RWPE1 (cell line): ENCODE measurements at regions not wholly inside any gene's neighbourhood (a gene's known extent, or its start where the extent isn't known, plus 50 kb on each side); places are given as distances from the start of the nearest gene placed in this dataset.

Source experiments
- CTCF ChIA-PET: fragments of 350-600 bp; sonication (Branson Sonifier 250); formaldehyde crosslinking; extraction: SDS; loops from one replicate; lab custom pipeline; 2021; lab: Yijun Ruan, JAX
- POLR2A ChIA-PET: fragments of 400-600 bp; formaldehyde crosslinking; extraction: SDS; loops from one replicate; lab custom pipeline; 2020; ENCODE audit warnings: antibody characterized with exemption; ENCODE audit not compliant: low non-redundant PET; lab: Yijun Ruan, JAX
- DNase-seq: peaks from one replicate; pipeline ENCODE4 v3.0.0; 2012; ENCODE audit warnings: low spot score
- H3K27ac ChIP-seq: fragments of 450-650 bp; 2 replicates; pipeline ENCODE4 v1.5.1; 2017
- TF ChIP-seq, protein P1 (sequence below): fragments of 450-650 bp; conservative IDR thresholded peaks from 2 replicates; pipeline ENCODE4 v1.5.1; 2017; ENCODE audit warnings: low read depth, mild to moderate bottlenecking

DNA sequence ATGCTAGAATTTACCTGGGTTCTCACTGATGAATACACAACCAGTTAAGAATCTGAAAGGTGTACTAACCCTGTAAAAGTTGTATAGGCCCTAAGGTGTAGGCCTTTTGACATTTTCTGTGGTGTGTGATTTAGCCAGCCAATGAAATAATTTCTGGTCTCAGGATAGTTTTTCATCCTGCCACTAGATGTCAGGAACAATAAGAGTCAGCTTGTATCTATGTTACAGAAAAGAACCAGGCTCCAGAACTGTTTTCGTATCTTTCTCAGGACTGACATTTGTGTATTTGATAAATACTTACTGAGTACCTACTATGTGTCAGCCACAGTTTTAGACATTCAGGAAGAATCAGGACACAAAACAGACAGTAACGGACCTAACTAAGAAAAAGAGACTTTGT, 673.6 kb upstream of the TENM3 start:
- TF ChIP-seq, protein P1, sequence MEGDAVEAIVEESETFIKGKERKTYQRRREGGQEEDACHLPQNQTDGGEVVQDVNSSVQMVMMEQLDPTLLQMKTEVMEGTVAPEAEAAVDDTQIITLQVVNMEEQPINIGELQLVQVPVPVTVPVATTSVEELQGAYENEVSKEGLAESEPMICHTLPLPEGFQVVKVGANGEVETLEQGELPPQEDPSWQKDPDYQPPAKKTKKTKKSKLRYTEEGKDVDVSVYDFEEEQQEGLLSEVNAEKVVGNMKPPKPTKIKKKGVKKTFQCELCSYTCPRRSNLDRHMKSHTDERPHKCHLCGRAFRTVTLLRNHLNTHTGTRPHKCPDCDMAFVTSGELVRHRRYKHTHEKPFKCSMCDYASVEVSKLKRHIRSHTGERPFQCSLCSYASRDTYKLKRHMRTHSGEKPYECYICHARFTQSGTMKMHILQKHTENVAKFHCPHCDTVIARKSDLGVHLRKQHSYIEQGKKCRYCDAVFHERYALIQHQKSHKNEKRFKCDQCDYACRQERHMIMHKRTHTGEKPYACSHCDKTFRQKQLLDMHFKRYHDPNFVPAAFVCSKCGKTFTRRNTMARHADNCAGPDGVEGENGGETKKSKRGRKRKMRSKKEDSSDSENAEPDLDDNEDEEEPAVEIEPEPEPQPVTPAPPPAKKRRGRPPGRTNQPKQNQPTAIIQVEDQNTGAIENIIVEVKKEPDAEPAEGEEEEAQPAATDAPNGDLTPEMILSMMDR = peak; percentile 61
- CTCF ChIA-PET = interaction anchor here (0.6 kb wide), 2 partner anchors 778 to 1010 kb away, joined by 3 read pairs; no protein-coding TSS in a partner anchor
- no peak overlapping the region for H3K27ac ChIP-seq
- peak; percentile 68 for DNase-seq
- POLR2A ChIA-PET = no interaction called here

DNA sequence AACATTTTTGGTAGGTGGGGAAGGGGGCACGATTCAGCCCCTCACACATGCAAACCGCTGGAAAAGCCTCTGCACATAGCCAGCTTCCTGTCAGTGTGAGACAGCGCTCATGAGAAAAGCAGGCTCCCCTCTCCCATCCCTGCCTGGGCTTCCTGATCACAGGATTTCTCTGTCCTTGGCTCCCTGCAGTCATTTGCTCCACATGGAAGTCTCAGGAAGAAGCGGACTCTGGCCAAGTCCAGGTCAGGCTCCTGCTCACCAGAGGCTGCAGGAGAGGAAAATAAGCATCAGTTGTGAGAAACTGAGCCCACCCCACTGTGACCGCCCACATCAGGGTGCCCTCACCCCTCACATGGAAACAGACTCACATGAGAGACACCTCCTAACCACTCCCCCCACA, 664.3 kb upstream of the TENM3 start:
- no peak overlapping the region for H3K27ac ChIP-seq
- DNase-seq = no peak
- ChIA-PET POLR2A (no interaction called here), CTCF (no interaction called here)
- TF ChIP-seq, protein P1 = no peak

DNA sequence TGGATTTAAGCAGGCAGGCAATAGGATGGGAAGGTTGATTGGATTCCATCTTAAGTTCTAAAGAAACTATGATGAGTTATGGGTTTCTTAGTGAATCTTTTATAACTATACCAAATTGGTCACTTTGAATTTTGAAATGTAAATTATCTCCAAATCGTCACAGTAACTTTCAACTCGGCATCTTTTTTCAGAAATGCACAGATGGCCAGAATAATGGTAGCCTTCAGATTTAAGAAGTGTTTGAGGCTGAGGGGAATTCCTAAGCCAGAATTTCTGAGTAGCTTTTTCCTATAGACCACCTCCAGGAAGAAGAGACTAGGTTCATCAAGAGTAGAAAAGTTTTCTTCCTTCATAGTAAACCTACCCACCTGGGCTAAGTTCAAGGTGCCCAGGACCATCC, 663.7 kb upstream of the TENM3 start:
- ChIA-PET CTCF (no interaction called here), POLR2A (no interaction called here)
- no peak for DNase-seq
- no peak overlapping the region for H3K27ac ChIP-seq
- TF ChIP-seq, protein P1 = no peak

DNA sequence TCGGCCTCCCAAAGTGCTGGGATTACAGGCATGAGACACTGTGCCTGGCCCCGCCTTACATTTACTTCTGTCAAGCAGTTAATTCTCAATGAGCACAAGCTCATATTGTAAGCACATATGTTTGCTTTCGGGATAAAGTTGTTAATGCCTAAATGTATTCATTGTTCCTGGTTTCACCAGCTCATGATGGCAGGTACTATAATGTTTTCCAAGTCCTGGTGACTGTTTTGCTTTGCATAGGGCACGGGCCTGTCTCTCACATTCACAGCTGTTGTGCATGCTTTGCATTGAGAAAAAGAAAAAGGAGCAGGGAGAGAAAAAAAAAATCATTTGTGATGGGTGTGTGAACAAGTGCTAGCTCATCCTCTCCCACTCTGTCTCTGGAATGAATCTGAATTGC, 661.2 kb upstream of the TENM3 start:
- no peak overlapping the region for H3K27ac ChIP-seq
- POLR2A ChIA-PET = no interaction called here
- TF ChIP-seq, protein P1 = no peak
- DNase-seq = no peak
- CTCF ChIA-PET = no interaction called here

DNA sequence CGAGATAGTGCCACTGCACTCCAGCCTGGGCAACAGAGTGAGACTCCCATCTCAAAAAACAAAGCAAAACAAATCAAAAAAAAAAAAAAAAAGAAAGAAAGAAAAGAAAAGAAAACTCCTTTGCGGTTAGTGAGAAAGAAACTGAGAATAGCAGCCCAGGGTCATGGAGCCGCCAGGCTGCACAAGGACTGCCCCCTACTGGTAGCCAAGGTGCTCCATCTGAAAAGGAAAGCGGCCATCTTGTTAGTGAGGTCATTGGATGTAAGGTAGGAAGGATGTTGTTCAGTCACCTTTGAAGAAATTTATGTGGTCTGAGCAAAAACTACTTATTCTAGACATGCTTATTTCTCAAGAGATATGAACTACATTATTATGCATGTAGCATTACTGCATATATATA, 660.6 kb upstream of the TENM3 start:
- no peak overlapping the region for H3K27ac ChIP-seq
- ChIA-PET CTCF (no interaction called here), POLR2A (no interaction called here)
- DNase-seq = no peak
- TF ChIP-seq, protein P1 = no peak

DNA sequence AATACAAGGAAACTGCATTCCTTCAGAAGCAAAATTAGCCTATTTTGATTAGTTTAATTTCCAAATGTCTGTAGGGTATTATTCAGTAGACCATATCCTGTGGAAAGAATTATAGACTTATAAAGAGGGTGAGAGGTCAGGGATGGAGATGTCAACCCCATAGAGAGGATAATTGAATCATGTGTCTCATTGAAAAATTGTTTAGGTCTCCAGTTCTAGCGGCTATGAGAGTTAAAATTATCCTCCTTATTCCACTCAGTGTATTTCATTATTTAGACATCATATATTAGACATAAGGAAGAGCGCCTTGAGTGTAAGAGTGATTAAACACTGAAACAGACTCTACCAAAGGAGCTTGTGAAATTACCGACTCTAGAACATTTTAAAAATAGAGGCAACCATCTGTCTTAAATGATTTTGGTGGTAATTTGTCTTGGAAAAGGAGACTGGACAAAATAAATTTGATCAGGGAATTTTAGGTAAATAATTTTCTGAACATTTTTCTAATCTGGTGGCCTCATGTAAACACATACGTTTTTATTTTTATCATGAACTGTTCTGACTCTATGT, 654.4 kb upstream of the TENM3 start:
- CTCF ChIA-PET = no interaction called here
- TF ChIP-seq, protein P1 = no peak
- POLR2A ChIA-PET = no interaction called here
- DNase-seq = no peak
- H3K27ac ChIP-seq = no peak overlapping the region
